ENCODE measurements at regions not wholly inside any gene's neighbourhood (a gene's known extent, or its start where the extent isn't known, plus 50 kb on each side); places are given as distances from the start of the nearest gene placed in this dataset.

GRCh38 chr6:94052749-94053148 is 633.4 kb upstream of the EPHA7 start:
- WGBS, 4 donors = 5 to 23% (median 16%) methylated on average over 1 of the region's 1 CpG
- no peaks in the 10 kb centered on the region for H3K9me3 ChIP-seq (replicated peaks in 1 of 3)
- H3K4me1 ChIP-seq (replicated peaks in 1 of 2) = no peaks in the 10 kb centered on the region
- no peaks in the 10 kb centered on the region for H3K27me3 ChIP-seq
- H3K4me3 ChIP-seq = no peak overlapping the region
- no peak for DNase-seq
- no peak overlapping the region for H3K27ac ChIP-seq
- intact Hi-C loops (cut with DNase I) = no loop called here
- no peaks in the 10 kb centered on the region for H3K36me3 ChIP-seq (replicated peaks in 1 of 2)
- no peak for TF ChIP-seq CTCF (IDR thresholded peaks at IDR 0.05)
- no peak for TF ChIP-seq POLR2A (IDR thresholded peaks at IDR 0.05)

- no peak overlapping the region for H3K4me3 ChIP-seq
- DNase-seq = no peak
- H3K27ac ChIP-seq = no peak overlapping the region
- H3K9me3 ChIP-seq (replicated peaks in 1 of 3) = no peaks in the 10 kb centered on the region
- TF ChIP-seq CTCF (IDR thresholded peaks at IDR 0.05) (no peak), POLR2A (IDR thresholded peaks at IDR 0.05) (no peak)
- no peaks in the 10 kb centered on the region for H3K27me3 ChIP-seq
- WGBS, 4 donors = 73 to 83% (median 81%) methylated on average over 3 of the region's 3 CpGs
- no peaks in the 10 kb centered on the region for H3K36me3 ChIP-seq (replicated peaks in 1 of 2)
- H3K4me1 ChIP-seq (replicated peaks in 1 of 2) = no peaks in the 10 kb centered on the region
- intact Hi-C loops (cut with DNase I) = no loop called here
Observed at GRCh38 chr6:94050515-94050914, 631.2 kb upstream of the EPHA7 start.

- Histone ChIP-seq H3K4me1 (replicated peaks in 1 of 2) (no peaks in the 10 kb centered on the region), H3K9me3 (replicated peaks in 1 of 3) (no peaks in the 10 kb centered on the region), H3K4me3 (no peak overlapping the region), H3K36me3 (replicated peaks in 1 of 2) (no peaks in the 10 kb centered on the region), H3K27me3 (no peaks in the 10 kb centered on the region), H3K27ac (no peak overlapping the region)
- no peak for DNase-seq
- intact Hi-C loops (cut with DNase I) = no loop called here
- TF ChIP-seq POLR2A (IDR thresholded peaks at IDR 0.05) (no peak), CTCF (IDR thresholded peaks at IDR 0.05) (no peak)
Observed at GRCh38 chr6:94049001-94049400, 629.6 kb upstream of the EPHA7 start.

GRCh38 chr6:94045099-94045829 is 625.9 kb upstream of the EPHA7 start:
- Histone ChIP-seq H3K27ac (no peak overlapping the region), H3K36me3 (replicated peaks in 1 of 2) (no peaks in the 10 kb centered on the region), H3K4me1 (replicated peaks in 1 of 2) (no peaks in the 10 kb centered on the region), H3K4me3 (no peak overlapping the region), H3K9me3 (replicated peaks in 1 of 3) (no peaks in the 10 kb centered on the region), H3K27me3 (no peaks in the 10 kb centered on the region)
- intact Hi-C loops (cut with DNase I) = no loop called here
- TF ChIP-seq POLR2A (IDR thresholded peaks at IDR 0.05) (no peak), CTCF (IDR thresholded peaks at IDR 0.05) (no peak)
- DNase-seq = no peak
- 52 to 58% (median 56%) methylated on average over 12 of the region's 12 CpGs for WGBS, 4 donors

Measured in adrenal gland (tissue), 9 donors.